HepG2 (cell line): ENCODE measurements at regions not wholly inside any gene's neighbourhood (a gene's known extent, or its start where the extent isn't known, plus 50 kb on each side); places are given as distances from the start of the nearest gene placed in this dataset.

Experiments
- ATAC-seq: fragments of 200-7000 bp; cut with Tn5 transposase; 3 replicates; pipeline ENCODE4 v1.9.1; 2020; ENCODE audit warnings: mild to moderate bottlenecking, moderate library complexity
- BruUV-seq: library from RNA; stranded (reverse); fragments of 400-500 nt; replicated peaks from 2 replicates; lab custom pipeline; 2021; lab: Mats Ljungman, UMichigan
- CTCF ChIA-PET: fragments of 300-600 bp; formaldehyde crosslinking; extraction: SDS; loops from one replicate; lab custom pipeline; 2021; ENCODE audit warnings: low total read pairs, inconsistent platforms, low intra/inter-chr PET ratio; lab: Yijun Ruan, JAX
- POLR2A ChIA-PET: fragments of 350-600 bp; sonication (Branson Sonifier 250); formaldehyde crosslinking; loops from one replicate; lab custom pipeline; 2020; ENCODE audit warnings: antibody characterized with exemption, inconsistent platforms; lab: Yijun Ruan, JAX
- DNase-seq: peaks from one replicate; pipeline ENCODE4 v3.0.0-alpha.2; 2015; ENCODE audit warnings: low spot score
- FAIRE-seq: peaks from 3 replicates; lab custom pipeline; 2011; peaks lifted over from hg19 to GRCh38; lab: Jason Lieb, UNC
- H2AFZ ChIP-seq: one replicate; pipeline ENCODE4 v1.6.1; 2011; ENCODE audit warnings: low read length, inconsistent platforms
- H3K27ac ChIP-seq: fragments of 300-600 bp; 3 replicates; pipeline ENCODE4 v1.8.0; 2011; ENCODE audit warnings: mixed run types, mild to moderate bottlenecking, mixed read lengths, low read length, inconsistent platforms; ENCODE audit not compliant: insufficient read depth; ENCODE audit errors: extremely low read length
- H3K27me3 ChIP-seq, 2 experiments: fragments of 200-600 bp in 1 of 2; 2 replicates in 1 of 2; 3 replicates in 1 of 2; pipeline versions ENCODE4 v1.6.0 to v1.8.0; 2011; ENCODE audit warnings: low read length in 2 of 2, mild to moderate bottlenecking in 2 of 2, moderate library complexity in 2 of 2, inconsistent platforms in 1 of 2; ENCODE audit not compliant: insufficient read depth in 2 of 2, control insufficient read depth in 1 of 2
- H3K36me3 ChIP-seq, 2 experiments: fragments of 200-600 bp in 1 of 2; replicated peaks in 1 of 2; 2 replicates in 1 of 2; 3 replicates in 1 of 2; pipeline versions ENCODE4 v1.5.1 to v1.8.0; 2011; ENCODE audit warnings: low read length in 2 of 2, inconsistent platforms in 1 of 2; ENCODE audit not compliant: insufficient read depth in 2 of 2, control insufficient read depth in 1 of 2
- H3K4me1 ChIP-seq: 2 replicates; pipeline ENCODE4 v1.5.1; 2012; ENCODE audit warnings: low read length, inconsistent platforms; ENCODE audit not compliant: insufficient read depth
- H3K4me2 ChIP-seq: 2 replicates; pipeline ENCODE4 v1.6.0; 2011; ENCODE audit warnings: low read depth, low read length, inconsistent platforms
- H3K4me3 ChIP-seq, 3 experiments: fragments of 200-600 bp in 1 of 3; sonication (generic), shearing (Covaris generic) in 1 of 3; replicated peaks in 1 of 3; 2 replicates each; pipeline ENCODE4 v1.5.1; 2011 to 2016; ENCODE audit warnings: low read length in 3 of 3, inconsistent platforms in 2 of 3, low read depth in 2 of 3, mild to moderate bottlenecking in 2 of 3, control low read depth in 1 of 3, mixed read lengths in 1 of 3; ENCODE audit not compliant: insufficient read depth in 1 of 3
- H3K79me2 ChIP-seq: one replicate; pipeline ENCODE4 v1.6.1; 2011; ENCODE audit warnings: low read length, inconsistent platforms; ENCODE audit not compliant: insufficient read depth
- H3K9ac ChIP-seq: 2 replicates; pipeline ENCODE4 v1.6.0; 2011; ENCODE audit warnings: mild to moderate bottlenecking, low read depth, low read length, inconsistent platforms; ENCODE audit not compliant: insufficient read depth
- H3K9me3 ChIP-seq: 2 replicates; pipeline ENCODE4 v1.5.1; 2012; ENCODE audit warnings: mild to moderate bottlenecking, low read length
- H4K20me1 ChIP-seq: 2 replicates; pipeline ENCODE4 v1.6.0; 2011; ENCODE audit warnings: inconsistent platforms, mild to moderate bottlenecking, low read length, moderate library complexity; ENCODE audit not compliant: insufficient read depth
- ATAD3A ChIP-seq: sonication (generic); formaldehyde crosslinking; IDR thresholded peaks from 2 replicates; pipeline ENCODE4 v1.4.0; 2020; ENCODE audit warnings: missing genetic modification reagents
- CBX5 ChIP-seq: sonication (generic); formaldehyde crosslinking; IDR thresholded peaks from 2 replicates; pipeline ENCODE4 v1.4.0; 2020; ENCODE audit warnings: missing genetic modification reagents, borderline replicate concordance
- FIP1L1 ChIP-seq: fragments of 200-400 bp; formaldehyde crosslinking; IDR thresholded peaks from 2 replicates; pipeline ENCODE4 v1.6.1; 2018; ENCODE audit warnings: low read depth, mild to moderate bottlenecking, low read length, moderate library complexity, borderline replicate concordance; ENCODE audit not compliant: insufficient read depth
- ISX ChIP-seq: sonication (generic); formaldehyde crosslinking; conservative IDR thresholded peaks from 2 replicates; pipeline ENCODE4 v1.5.0; 2020; ENCODE audit warnings: missing genetic modification reagents
- KAT8 ChIP-seq: IDR thresholded peaks from 2 replicates; pipeline ENCODE4 v1.6.1; 2016; ENCODE audit warnings: missing genetic modification reagents, missing compliant biosample characterization
- MAF1 ChIP-seq: sonication (generic); formaldehyde crosslinking; IDR thresholded peaks from 2 replicates; pipeline ENCODE4 v1.5.0; 2020; ENCODE audit warnings: missing genetic modification reagents, borderline replicate concordance
- MLXIP ChIP-seq: sonication (generic); formaldehyde crosslinking; IDR thresholded peaks from 2 replicates; pipeline ENCODE4 v1.9.0; 2021; ENCODE audit warnings: missing genetic modification reagents, borderline replicate concordance
- NFRKB ChIP-seq: fragments of 450-650 bp; IDR thresholded peaks from 2 replicates; pipeline ENCODE4 v1.6.1; 2017
- NONO ChIP-seq, 2 experiments: fragments of 450-650 bp in 1 of 2; sonication (generic) in 1 of 2; formaldehyde crosslinking in 1 of 2; IDR thresholded peaks in 1 of 2; conservative IDR thresholded peaks in 1 of 2; 2 replicates each; pipeline versions ENCODE4 v1.6.1 to v1.8.0; 2017 to 2022; ENCODE audit warnings: mild to moderate bottlenecking in 1 of 2, missing genetic modification reagents in 1 of 2, moderate library complexity in 1 of 2
- RCOR2 ChIP-seq: IDR thresholded peaks from 2 replicates; pipeline ENCODE4 v1.6.1; 2016; ENCODE audit warnings: missing biosample characterization, missing genetic modification reagents
- RORA ChIP-seq: sonication (generic); formaldehyde crosslinking; IDR thresholded peaks from 2 replicates; pipeline ENCODE4 v1.5.0; 2020; ENCODE audit warnings: mild to moderate bottlenecking, missing genetic modification reagents, moderate library complexity
- SKIL ChIP-seq: sonication (generic); formaldehyde crosslinking; IDR thresholded peaks from 2 replicates; pipeline ENCODE4 v1.8.0; 2022; ENCODE audit warnings: missing genetic modification reagents, mild to moderate bottlenecking, moderate library complexity, borderline replicate concordance
- TERF1 ChIP-seq: sonication (generic); formaldehyde crosslinking; IDR thresholded peaks from 2 replicates; pipeline ENCODE4 v1.8.0; 2022; ENCODE audit warnings: mild to moderate bottlenecking, missing genetic modification reagents, moderate library complexity
- ZGPAT ChIP-seq: IDR thresholded peaks from 2 replicates; pipeline ENCODE4 v1.6.1; 2016; ENCODE audit warnings: mild to moderate bottlenecking
- ZNF34 ChIP-seq: sonication (generic); formaldehyde crosslinking; IDR thresholded peaks from 2 replicates; pipeline ENCODE4 v1.4.0; 2020; ENCODE audit warnings: mild to moderate bottlenecking, missing genetic modification reagents, borderline replicate concordance
- ZNF382 ChIP-seq: sonication (generic); formaldehyde crosslinking; IDR thresholded peaks from 2 replicates; pipeline ENCODE4 v1.5.0; 2020; ENCODE audit warnings: missing genetic modification reagents, mild to moderate bottlenecking, borderline replicate concordance
- ZNF747 ChIP-seq: sonication (generic); formaldehyde crosslinking; IDR thresholded peaks from 2 replicates; pipeline ENCODE4 v1.8.1; 2023; ENCODE audit warnings: missing genetic modification reagents, mild to moderate bottlenecking, borderline replicate concordance
- WGBS: methylation state at CpG from one replicate; pipeline ENCODE4 v1.1.6; 2017; ENCODE audit warnings: low lambda C conversion rate; 5-methylcytosine and 5-hydroxymethylcytosine counted together
- in situ Hi-C: cut with HindIII; loops from 2 replicates; pipeline ENCODE4 v1.10.0; 2017; ENCODE audit warnings: low pct_unique_long_range_greater_than_20kb; ENCODE audit not compliant: extremely low pct_ligation_motif_present
- intact Hi-C: fragments of 100-400 bp; cut with micrococcal nuclease; formaldehyde crosslinking; loops from one replicate; pipeline ENCODE4 v1.10.0; 2022; ENCODE audit not compliant: unreplicated experiment

GRCh38 chr2:8457699-8458502 lies 224.0 kb upstream of the ID2 start:
- H3K9me3 ChIP-seq, result no peaks in the 10 kb centered on the region
- POLR2A ChIA-PET, result no interaction called here
- no peaks in the 10 kb centered on the region for H3K36me3 ChIP-seq
- intact Hi-C loops, result no loop called here
- no peak overlapping the region for H3K4me2 ChIP-seq
- no peaks in the 10 kb centered on the region for H4K20me1 ChIP-seq
- no TSS peak for BruUV-seq
- H2AFZ ChIP-seq, result no peak overlapping the region
- FAIRE-seq, result no peak
- in situ Hi-C loops, result no loop called here
- no peaks in the 10 kb centered on the region for H3K79me2 ChIP-seq
- H3K27me3 ChIP-seq, result peaks cover 0 to 48% of the 10 kb centered on the region in 2 experiments; a peak in 3 of 5 replicates
- CTCF ChIA-PET, result no interaction called here
- no peaks in the 10 kb centered on the region for H3K4me1 ChIP-seq
- H3K4me3 ChIP-seq, result no peak overlapping the region
- WGBS, result 53% methylated on average over 19 of the region's 19 CpGs
- H3K27ac ChIP-seq, result no peak overlapping the region
- ATAC-seq, result no peak
- H3K9ac ChIP-seq, result no peak overlapping the region
- no peak for DNase-seq
- TF ChIP-seq MAF1 (no peak), RORA (no peak), ISX (no peak), RCOR2 (CRISPR knock-in tag) (no peak), ZNF34 (no peak), ZGPAT (CRISPR knock-in tag) (no peak), KAT8 (CRISPR knock-in tag) (no peak), ZNF382 (no peak), ATAD3A (CRISPR knock-in tag) (no peak), SKIL (CRISPR knock-in tag) (no peak), NFRKB (no peak), FIP1L1 (no peak), MLXIP (CRISPR knock-in tag) (no peak), ZNF747 (CRISPR knock-in tag) (no peak), NONO (IDR thresholded peaks at IDR 0.05) (no peak), NONO (CRISPR knock-in tag; conservative IDR thresholded peaks at IDR 0.05) (no peak), TERF1 (no peak), CBX5 (no peak)
